GM12864 (cell line): ENCODE measurements at regions not wholly inside any gene's neighbourhood (a gene's known extent, or its start where the extent isn't known, plus 50 kb on each side); places are given as distances from the start of the nearest gene placed in this dataset.

Source experiments
- DNase-seq: peaks from one replicate; pipeline ENCODE4 v3.0.0-alpha.2; 2011; ENCODE audit warnings: low read depth
- H3K4me3 ChIP-seq: 2 replicates; pipeline ENCODE4 v1.5.1; 2011; ENCODE audit warnings: mild to moderate bottlenecking, low read depth, low read length, control low read depth
- TF ChIP-seq, protein P1 (sequence below): IDR thresholded peaks from 2 replicates; pipeline ENCODE4 v1.5.1; 2011; ENCODE audit warnings: low read depth, mild to moderate bottlenecking, moderate library complexity, low read length, control low read depth, inconsistent platforms; ENCODE audit errors: missing control alignments

DNA sequence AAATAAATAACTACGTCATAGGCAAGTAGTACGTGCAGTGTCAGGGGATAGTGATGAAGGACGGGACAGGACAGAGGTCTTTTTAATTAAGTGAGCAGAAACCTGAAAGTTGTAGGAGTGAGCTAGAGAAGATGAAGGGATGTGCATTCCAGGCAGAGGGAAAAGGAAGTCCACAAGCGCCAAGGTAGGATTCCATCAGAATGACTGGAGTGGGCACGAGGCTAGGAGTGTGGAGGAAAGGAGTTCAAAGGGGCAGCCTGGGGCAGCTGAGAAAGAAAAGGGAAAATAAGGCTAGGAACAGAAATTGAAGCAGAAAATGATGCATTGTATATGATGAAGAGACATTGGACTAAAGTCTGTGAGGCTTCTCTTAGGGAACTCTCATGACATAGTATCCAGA lies 192.2 kb upstream of the TLL1 start:
- DNase-seq = no peak
- no peak overlapping the region for H3K4me3 ChIP-seq
- TF ChIP-seq, protein P1, sequence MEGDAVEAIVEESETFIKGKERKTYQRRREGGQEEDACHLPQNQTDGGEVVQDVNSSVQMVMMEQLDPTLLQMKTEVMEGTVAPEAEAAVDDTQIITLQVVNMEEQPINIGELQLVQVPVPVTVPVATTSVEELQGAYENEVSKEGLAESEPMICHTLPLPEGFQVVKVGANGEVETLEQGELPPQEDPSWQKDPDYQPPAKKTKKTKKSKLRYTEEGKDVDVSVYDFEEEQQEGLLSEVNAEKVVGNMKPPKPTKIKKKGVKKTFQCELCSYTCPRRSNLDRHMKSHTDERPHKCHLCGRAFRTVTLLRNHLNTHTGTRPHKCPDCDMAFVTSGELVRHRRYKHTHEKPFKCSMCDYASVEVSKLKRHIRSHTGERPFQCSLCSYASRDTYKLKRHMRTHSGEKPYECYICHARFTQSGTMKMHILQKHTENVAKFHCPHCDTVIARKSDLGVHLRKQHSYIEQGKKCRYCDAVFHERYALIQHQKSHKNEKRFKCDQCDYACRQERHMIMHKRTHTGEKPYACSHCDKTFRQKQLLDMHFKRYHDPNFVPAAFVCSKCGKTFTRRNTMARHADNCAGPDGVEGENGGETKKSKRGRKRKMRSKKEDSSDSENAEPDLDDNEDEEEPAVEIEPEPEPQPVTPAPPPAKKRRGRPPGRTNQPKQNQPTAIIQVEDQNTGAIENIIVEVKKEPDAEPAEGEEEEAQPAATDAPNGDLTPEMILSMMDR = no peak

DNA sequence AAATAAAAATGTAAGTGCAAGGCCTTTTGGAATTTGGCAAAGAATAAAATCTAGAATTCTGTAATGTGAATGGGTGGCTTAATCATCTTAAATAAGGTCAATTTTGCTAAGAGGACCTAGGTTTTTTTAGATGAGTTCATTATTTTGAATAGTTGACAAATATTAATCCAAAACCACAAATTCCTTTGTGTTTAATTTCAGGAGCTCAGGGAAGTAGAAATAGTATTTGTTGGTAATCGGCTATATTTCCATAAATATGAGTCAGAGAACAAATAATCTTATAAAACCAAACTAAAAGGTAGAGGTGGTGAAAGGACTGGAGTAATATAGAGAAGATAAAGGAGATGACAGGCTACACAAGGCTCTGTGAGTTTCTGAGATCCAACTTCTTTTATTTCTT lies 190.4 kb upstream of the TLL1 start:
- DNase-seq = no peak
- TF ChIP-seq, protein P1 = no peak
- H3K4me3 ChIP-seq = no peak overlapping the region

DNA sequence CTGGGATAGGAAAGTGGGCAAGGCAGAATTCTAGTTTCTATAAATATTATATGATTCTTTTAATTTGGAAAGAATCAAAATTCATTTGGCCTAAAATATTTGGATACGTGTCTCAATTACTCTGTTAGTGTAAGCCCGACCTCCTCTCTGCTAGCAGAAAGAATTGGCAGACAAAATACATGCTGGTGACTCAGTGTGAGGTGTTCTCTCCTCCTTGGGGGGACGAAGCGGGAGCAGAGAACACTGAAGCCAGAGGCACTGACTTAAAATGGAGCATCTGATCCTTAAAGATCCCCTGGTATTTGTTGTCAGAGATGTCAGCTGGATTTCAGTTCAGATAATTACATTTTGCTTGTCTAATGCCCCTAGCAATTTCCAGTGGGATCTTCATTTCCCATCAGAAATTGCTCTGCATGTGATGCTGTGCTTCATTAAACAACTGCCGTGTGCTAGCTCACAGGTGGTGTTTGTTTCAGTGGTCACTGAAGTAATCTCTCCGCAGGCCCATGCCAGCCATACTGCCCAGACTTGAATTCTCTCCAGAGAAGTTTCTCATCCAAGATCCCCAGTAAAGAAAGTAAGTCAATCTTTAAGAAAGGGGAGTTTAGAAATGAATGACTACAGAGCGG lies 188.7 kb upstream of the TLL1 start:
- no peak for DNase-seq
- TF ChIP-seq, protein P1 = no peak
- H3K4me3 ChIP-seq = no peak overlapping the region

DNA sequence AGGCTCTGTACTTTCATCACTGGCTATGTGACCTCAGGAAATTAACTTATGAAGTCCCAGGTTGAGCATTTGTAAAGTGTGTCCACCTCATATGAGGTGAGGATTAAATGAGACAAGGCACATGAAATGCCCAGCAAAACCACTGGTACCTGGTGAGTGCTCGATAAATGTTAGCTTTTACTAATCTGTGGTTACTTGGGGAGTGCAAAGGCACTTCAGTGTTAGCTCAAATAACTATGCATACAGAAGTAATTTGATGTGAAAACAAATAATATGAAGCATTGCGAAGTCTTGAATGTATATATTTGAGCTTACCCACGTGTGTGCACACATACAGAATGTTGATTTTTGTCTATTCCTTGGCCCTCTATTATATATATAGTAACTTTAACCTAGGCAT lies 186.3 kb upstream of the TLL1 start:
- TF ChIP-seq, protein P1 = no peak
- DNase-seq = no peak
- no peak overlapping the region for H3K4me3 ChIP-seq

DNA sequence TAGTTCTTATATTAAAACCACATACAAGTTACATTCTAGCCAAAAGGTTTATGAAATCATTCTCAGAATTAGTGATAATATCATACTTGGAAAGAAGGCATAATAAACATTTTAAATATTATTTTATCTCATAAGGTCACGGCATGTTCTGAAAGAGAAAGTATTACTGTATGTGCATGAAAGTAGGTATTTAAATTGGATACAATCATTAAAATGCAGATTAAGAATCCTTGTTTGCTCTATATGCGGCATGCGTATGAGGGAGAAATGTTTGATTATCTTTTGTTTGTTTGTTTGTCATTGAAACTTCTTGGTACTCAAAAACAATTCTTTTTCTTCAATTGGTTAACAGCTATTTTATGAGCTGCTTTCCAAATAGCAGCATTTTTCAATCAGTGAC lies 183.9 kb upstream of the TLL1 start:
- no peak overlapping the region for H3K4me3 ChIP-seq
- TF ChIP-seq, protein P1 = no peak
- no peak for DNase-seq

DNA sequence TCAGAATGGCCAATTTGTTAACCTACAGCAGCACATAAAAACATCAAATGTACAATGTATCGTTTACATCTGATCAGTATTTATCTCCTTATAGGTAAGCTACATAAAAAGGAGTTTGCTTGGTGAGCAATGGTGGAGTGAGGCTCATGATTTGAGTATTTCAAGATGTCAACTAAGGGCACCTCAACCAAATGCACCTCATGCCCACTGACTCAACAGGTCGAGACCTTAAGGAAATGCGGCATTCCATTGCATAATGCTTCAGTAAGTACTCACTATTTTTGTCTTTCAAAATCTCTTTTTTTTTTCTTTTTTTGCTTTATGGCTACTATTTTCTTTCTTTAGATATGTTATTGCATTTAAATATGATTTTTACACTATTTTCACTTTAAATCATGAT lies 181.0 kb upstream of the TLL1 start:
- DNase-seq = no peak
- TF ChIP-seq, protein P1 = no peak
- H3K4me3 ChIP-seq = no peak overlapping the region

DNA sequence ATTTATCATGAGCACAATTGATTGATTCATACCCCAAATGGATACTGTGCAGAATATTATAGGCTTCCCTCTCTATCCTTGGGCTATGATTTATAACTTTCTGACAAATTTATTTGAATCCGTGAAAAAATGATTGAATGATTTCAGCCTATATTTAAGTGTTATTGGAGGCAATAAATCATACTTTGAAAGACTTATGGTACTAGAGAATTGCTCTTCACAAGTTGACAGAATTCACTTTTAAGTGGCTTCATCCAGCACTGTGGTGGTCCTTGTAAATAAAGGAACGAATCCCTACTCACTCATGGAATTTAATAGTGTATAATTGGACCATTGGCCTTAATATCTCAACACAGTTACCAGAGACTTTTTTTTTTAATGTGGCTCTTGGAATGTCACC lies 174.8 kb upstream of the TLL1 start:
- H3K4me3 ChIP-seq = no peak overlapping the region
- no peak for DNase-seq
- TF ChIP-seq, protein P1 = no peak
